ENCODE measurements at regions not wholly inside any gene's neighbourhood (a gene's known extent, or its start where the extent isn't known, plus 50 kb on each side); places are given as distances from the start of the nearest gene placed in this dataset.

- no peaks in the 10 kb centered on the region for H3K36me3 ChIP-seq (ENCODE audit: control insufficient read depth, insufficient read depth, low read length)
- no peaks in the 10 kb centered on the region for H3K4me1 ChIP-seq (ENCODE audit: control insufficient read depth, insufficient read depth, low read length)
- DNase-seq (ENCODE audit: low read depth, low spot score) (no peak), ATAC-seq (no peak)
- TF ChIP-seq REST (IDR thresholded peaks at IDR 0.05; ENCODE audit: insufficient read depth in 1 of 2, low read depth in 2 of 2, low read length in 1 of 2), result no peak
- no peak for TF ChIP-seq TCF7L2 (IDR thresholded peaks at IDR 0.05; ENCODE audit: low read depth, low read length)
- TF ChIP-seq CTCF (IDR thresholded peaks at IDR 0.05), result no peak
- no peak for TF ChIP-seq SIN3A (IDR thresholded peaks at IDR 0.05; ENCODE audit: borderline replicate concordance, insufficient read depth, low read depth, low read length)
- no peak for TF ChIP-seq POLR2AphosphoS5 (IDR thresholded peaks at IDR 0.05; ENCODE audit: low read depth, low read length)
- H3K9me3 ChIP-seq (ENCODE audit: control insufficient read depth, insufficient read depth, low read depth, low read length), result no peaks in the 10 kb centered on the region
- BruUV-seq (replicated peaks), result no TSS peak
- ChIA-PET CTCF (no interaction called here), POLR2A (no interaction called here)
- H3K27me3 ChIP-seq (ENCODE audit: control insufficient read depth, insufficient read depth, low read length), result peaks cover 5% of the 10 kb centered on the region
- in situ Hi-C loops (cut with HindIII; ENCODE audit: low pct_unique_long_range_greater_than_20kb, low sequenced_read_pairs), result no loop called here
- no peak overlapping the region for H3K27ac ChIP-seq (ENCODE audit: low read length)
- intact Hi-C loops (cut with micrococcal nuclease; ENCODE audit: unreplicated experiment), result no loop called here
- no peak overlapping the region for H3K4me3 ChIP-seq (ENCODE audit: low read depth in 2 of 2, low read length in 2 of 2)
These were observed 186.7 kb upstream of the SYT13 start for GRCh38 chr11:45472716-45473317.

DNA sequence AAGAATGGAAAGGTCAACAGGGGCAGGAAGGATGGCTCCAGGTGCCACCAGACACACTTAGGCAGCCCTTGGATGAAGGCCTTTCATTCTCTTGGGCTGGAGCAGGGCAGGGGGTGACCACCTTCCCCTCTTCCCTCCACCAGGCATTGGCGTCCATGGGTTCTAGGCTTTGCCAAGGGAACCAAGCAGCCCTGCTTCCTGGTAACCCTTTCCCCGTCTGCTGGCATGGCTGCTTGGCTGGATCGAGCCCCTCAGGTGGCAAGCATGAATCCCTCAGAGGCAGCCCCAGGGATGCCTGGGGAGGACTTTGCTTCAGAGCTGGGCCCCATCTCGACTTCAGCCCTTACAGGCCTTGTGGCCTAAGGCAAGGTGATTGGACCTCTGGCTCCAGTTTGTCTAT lies 185.1 kb upstream of the SYT13 start:
- in situ Hi-C loops (cut with HindIII; ENCODE audit: low pct_unique_long_range_greater_than_20kb, low sequenced_read_pairs), result no loop called here
- Histone ChIP-seq H3K4me1 (ENCODE audit: control insufficient read depth, insufficient read depth, low read length) (no peaks in the 10 kb centered on the region), H3K27ac (ENCODE audit: low read length) (no peak overlapping the region), H3K36me3 (ENCODE audit: control insufficient read depth, insufficient read depth, low read length) (no peaks in the 10 kb centered on the region), H3K9me3 (ENCODE audit: control insufficient read depth, insufficient read depth, low read depth, low read length) (no peaks in the 10 kb centered on the region), H3K4me3 (ENCODE audit: low read depth in 2 of 2, low read length in 2 of 2) (no peak overlapping the region), H3K27me3 (ENCODE audit: control insufficient read depth, insufficient read depth, low read length) (peaks cover 3% of the 10 kb centered on the region)
- ATAC-seq, result no peak
- no TSS peak for BruUV-seq (replicated peaks)
- TF ChIP-seq REST (IDR thresholded peaks at IDR 0.05; ENCODE audit: insufficient read depth in 1 of 2, low read depth in 2 of 2, low read length in 1 of 2), result no peak
- intact Hi-C loops (cut with micrococcal nuclease; ENCODE audit: unreplicated experiment), result no loop called here
- POLR2A ChIA-PET, result no interaction called here
- CTCF ChIA-PET, result no interaction called here
- DNase-seq (ENCODE audit: low read depth, low spot score), result no peak

All from Panc1 (cell line).